ENCODE measurements at regions not wholly inside any gene's neighbourhood (a gene's known extent, or its start where the extent isn't known, plus 50 kb on each side); places are given as distances from the start of the nearest gene placed in this dataset.

DNA sequence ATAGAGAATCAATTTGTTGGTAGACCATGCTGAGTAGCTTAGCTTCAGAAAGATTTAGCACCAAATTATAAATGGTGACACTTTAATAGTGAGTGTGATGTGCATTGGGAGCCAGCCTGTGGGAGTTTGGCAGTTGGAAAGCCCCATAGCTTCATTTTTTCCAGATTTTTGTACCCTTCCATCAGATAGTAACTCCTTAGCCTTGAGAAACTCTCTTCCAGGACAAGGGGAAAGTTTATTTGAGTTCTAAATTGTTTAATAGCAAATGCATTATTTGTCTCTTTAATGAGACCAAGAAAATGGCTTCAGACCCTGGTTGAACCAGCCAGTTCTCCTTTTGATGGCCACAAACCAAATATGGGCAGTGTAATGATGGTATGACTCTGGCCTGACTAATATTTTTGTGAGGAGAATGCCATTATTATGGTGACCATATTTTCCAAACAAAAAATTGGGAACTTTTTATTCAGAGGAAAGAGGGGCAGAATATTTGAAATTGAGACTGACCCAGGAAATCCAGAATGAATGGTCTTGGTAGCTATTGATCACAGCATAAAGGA, 49.8 kb downstream of the PLCE1 start:
- DNase-seq, result no peak

DNA sequence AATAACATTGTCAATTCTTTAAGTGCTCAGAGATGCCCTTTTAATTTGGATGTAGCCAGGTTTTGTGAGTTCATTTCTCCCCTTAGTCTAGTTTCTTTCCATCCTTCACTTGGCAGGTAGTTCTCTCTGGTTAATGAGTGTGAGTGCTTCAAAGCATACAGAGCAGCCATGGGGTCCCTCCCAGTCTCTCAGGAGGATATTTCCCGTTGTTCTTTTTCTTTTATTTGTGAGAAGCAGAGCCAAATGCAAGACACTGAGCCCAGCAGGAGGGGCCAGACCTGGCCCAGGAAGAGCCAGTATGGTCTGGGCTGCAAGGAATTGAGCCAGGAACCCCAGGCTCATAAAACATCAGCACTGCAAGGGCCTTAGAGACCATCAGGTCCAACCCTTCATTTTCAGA, 52.4 kb downstream of the PLCE1 start:
- DNase-seq, result no peak

DNA sequence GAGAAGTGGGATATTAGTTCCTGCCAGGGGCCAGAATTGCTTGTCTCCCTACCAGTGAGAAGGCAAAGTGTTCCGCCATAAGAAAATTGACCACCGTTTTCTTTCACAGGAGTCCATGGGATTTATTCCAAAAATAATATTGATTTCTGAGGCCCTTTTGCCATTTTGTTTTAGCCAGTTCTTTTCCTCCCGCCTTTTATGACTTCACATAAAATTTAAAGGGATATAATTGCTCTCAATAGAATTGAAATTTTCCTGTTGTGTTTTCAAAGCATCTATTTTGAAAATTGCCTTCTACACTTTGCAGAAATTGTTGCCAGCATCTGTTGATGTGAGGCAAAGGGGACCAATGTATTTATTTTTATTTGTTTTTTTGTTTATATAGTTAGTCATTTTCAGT, 53.6 kb downstream of the PLCE1 start:
- no peak for DNase-seq

DNA sequence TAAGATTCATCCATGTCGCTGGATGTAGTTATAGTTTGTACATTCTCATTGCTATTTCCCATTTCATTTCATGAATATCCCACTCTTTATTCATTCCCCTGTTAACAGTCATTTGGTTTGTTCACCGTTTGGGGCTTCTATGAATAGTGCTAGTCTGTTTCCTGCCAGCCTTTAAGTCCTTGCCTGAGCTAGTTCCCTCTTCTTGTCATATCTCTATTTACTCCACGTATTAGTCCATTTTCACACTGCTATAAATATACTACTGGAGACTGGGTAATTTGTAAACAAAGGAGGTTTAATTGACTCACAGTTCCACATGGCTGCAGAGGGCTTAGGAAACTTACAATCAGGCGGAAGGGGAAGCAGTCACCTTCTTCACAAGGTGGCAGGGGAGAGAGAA, 56.2 kb downstream of the PLCE1 start:
- no peak for DNase-seq

DNA sequence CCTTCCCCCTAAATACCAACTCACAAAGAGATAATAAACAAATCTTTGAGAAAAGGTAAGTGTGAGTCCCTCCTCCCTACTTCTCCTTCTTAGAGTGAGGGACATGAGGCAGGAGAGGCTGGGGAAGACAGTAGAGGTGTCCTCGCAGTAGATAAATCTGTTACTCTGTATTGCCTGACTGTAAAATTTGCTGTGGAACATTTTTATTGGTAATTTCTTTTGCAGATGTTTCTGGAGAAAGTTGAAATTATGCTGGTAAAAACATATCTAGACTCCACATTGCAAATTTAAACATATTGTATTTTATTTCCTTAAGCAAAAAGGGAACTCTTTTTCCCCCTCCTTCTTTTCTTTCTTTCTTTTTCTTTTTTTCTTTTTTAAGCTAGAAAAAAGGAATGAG, 58.5 kb downstream of the PLCE1 start:
- DNase-seq, result no peak

DNA sequence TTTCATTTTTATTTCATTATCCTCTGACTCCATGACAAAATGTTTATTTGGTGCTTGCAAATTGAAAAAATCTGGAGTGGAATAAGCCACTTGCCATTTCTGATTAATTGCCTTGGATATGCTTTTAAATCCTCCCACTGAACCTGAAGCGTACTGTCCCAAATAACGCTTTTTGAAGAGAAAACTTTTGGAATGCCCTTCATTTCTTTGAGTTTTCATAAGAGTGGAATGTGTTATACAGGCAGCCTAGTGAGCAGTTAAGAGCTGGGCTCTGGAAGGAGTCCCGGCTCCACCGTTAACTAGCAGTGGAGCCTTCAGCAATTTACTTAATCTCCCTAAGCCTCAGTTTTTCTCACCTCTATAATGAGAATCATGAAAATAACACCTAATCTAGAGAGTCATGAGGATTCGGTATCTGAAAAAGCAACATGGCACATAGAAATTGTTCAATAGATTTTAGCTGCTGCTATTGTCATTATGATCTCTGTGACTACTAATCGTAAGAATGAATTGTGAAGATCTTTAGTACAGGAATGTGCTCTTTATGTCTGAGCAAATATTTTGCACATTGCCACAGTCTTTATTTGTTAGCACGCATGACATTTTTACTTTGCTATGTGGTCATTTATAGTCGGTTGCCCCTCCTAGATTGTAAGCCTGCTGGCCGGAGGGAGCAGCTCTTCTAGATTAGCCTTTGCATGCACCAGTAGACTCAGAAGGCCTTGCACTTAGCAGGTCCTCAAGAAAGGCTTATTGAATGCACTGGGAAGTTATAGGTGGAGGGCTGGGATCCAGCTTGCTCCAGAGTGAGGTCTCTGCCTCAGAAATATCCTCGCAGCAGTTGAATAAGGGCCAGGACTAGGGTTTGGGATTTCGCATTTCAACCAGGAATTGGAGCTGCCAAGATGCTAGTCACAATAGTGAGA, 59.4 kb downstream of the PLCE1 start:
- DNase-seq, result no peak

DNA sequence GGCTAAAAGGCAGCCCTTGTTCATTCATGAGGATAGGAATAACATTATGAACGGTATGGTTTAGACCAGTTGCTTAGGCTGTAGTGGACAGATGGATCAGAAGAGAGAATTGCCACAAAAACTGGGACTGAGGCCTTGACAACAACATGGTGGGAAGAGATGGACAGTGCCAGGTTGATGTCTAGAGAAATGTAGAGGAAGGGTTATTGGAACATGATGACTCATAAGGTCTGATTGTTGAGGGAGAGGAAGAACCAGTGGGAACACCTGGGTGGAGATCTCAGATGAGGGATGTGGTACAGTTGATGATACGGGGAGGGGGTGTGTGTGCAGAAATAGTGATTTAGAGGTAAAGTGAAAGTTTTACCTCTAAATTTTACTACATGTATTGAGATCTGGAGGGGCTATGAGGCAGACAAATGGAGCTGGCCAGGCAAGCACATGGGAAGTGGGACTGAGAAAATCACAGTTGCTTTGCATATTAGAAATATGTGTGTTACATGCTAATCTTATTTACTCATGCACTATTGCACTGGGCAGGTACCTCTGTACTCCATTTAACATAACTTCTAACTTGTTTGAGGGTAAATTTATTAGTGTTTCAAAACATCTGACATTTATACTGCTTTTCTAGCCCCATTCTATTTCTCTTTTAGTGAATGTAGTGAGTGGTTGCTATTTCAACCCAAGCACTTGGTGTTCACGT, 65.6 kb downstream of the PLCE1 start:
- no peak for DNase-seq

DNA sequence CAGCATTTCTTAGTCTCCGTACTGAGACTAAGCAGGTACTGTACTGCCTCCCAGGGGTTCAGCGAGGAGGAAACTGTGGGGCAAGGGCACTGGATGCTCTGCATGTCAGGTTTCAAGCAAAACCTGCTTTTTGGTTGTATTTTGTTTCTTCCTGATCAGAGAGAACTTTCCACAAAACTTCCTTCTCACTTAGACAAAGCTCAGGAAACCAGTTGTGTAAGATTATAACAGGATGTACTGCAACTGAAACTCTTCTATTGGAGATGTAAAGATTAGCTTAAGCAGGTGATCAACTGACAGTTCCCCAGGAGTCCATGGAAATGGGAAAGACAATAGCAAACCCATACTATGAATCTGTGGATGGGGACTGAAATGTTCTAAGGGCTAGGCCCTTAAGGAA, 67.3 kb downstream of the PLCE1 start:
- no peak for DNase-seq

DNA sequence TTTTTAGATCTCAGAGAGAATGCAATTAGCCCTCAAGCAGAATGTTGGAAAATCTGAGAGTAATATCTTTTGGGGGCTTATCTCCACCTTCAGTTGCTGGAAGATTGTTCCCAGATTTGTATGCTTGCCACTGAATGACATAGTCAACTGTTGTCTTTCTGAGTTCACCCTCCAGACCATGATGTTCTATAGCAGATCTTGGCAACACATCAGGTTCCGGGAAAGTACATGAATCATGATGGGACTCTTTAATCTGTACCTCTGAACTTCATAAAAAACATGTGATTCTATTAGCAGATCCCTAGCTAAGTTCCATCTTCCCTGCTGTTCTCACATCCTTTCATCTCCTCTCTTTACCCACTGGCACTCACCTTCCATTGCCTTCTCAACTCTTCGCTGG, 68.9 kb downstream of the PLCE1 start:
- no peak for DNase-seq

DNA sequence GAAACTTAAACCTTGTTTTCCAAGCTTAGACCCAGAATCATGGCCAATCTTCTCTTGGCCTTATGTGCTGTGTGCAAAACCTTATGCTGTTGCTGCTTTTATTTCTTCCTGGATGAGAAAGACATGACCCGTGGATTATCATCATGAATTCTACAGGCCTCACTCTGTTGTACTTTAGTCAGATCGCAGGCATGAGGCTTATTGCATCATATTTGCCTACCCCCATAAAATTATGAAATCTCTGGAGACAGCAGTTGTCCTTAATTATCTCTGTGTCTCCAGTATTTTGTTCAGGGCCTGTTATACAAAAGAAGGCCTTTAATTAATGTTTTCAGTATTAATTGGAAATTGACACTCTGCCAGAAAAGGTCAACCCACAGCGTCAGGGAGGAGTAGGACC, 71.6 kb downstream of the PLCE1 start:
- no peak for DNase-seq

DNA sequence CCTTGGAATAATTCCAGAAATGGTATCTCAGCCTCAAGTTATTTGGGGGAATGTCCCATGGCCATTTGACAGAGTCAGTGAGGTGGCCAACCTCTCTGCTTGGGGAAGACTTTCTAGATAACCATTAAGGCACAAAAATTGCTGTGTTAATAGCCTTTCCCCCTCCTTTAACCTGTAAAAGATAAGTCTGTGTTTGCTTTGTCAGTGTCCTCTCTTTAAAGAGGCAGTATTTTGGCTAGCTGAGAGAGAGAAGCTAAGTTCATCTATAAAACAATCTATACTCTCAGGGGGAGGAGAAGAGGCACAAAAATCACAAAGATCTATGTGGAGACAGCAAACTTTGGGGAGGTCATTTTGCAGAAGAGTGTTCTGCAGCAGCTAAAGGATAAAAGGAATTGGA, 72.1 kb downstream of the PLCE1 start:
- no peak for DNase-seq

DNA sequence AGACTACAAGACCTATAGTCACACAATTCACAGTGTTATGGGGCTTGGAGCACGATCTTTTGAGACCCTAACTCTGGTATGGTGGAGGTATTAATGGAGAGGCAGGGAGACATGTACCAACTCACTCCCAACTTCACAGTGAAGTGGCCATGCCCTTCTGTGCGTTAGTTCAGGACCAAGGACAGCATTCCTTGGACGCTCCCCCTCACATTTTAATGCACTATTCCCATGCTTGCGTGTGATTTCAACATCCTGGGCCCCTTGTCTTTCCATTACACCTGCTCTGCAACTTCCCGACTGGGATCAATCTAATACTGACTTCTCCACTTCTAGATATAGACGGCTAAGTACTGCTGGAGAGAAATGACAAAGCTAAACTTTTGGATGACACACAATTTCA, 72.7 kb downstream of the PLCE1 start:
- no peak for DNase-seq

DNA sequence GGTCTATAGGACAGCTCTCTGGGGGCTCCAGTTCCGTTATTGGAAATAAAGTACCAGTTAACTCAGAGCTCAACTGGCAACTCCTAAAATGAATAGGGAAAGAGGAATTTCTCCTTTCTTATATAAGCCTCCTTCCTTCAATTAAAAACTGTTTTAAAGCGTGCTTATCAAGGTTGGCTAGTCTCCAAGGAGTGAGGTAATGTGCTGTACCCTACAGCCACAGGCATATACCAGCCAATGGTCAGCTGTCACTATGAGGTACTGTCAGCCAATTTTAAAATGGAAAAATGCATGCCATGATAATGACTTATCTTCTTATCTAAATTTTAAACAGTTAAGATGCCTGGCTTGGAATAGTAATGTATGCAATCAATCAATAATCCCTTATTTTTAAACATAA, 76.2 kb downstream of the PLCE1 start:
- DNase-seq, result no peak

DNA sequence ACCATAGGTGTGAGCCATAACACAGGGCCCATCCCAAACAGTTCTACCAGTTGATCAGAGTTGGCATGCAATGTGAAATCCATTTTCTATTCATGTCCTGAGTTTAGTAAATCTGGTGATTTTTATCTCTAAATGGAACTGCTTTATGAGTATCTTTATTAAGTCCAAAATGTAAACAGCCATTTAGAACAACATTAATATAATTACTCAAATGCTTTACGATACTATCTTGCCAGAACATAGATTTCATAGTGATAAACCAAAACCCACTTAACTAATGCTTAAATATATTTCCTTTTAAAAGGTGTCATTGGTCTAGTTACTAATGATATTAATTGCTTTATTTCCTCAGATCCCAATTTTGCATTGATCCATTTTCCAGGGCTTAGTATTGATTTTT, 80.7 kb downstream of the PLCE1 start:
- DNase-seq, result no peak

DNA sequence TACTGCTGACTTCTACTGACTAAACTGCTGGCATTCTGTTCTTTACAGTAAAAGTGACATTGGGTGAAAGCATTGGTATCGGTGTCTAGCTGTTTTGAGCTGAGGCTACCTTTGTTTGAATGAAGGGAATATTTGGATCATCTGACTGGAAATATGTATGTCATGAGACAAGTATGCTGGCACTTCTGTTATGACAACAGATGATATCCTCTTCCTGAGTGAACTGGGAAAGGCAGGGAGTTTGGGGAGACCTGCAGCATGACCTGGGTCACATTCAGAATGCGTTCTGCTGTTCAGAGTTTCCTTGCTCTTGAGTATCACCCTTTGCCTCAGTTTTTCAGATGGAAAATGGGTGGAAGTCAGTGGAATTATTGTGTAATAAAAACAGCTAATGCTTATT, 81.8 kb downstream of the PLCE1 start:
- no peak for DNase-seq

DNA sequence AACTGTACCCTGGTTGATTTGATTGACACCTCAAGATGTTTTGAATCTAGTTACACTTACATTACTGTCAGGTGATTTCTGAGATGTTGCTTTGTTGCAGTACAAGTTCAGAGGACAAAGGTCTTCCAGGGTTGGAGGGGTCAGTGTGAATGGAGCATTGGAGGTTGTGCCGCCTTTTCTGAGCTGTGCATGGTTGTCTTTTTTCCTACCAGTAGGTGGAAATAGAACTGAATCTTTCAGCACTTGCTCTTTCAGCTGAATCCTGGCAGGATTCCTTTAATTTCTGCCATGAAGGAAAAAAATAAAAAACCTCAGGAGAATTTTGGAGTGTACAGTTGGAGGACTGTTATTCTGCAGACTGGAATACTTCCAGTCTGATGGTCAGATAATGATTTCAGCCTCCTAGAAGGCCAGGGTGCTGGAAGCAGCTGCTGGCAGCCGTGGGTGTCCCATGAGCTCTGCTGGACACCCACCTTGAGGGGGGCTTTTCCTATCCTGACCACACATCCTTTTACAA, 82.7 kb downstream of the PLCE1 start:
- no peak for DNase-seq

DNA sequence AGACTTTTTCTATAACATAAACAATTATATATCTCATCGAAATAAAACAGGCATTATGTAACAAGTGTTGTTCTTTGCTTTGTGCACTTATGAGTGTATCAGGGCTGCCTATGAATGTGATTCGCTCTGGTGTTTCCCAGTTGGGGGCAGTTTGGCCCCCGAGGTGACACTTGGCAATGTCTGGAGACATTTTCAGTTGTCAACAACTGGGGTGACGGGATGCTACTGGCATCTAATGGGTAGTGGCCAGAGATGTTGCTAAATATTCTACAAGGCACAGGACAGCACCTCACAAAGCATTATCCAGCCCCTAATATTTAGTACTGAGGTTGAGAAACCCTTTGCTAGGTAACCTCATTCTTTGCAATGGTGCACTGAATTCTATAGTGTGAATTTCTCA, 83.3 kb downstream of the PLCE1 start:
- no peak for DNase-seq

DNA sequence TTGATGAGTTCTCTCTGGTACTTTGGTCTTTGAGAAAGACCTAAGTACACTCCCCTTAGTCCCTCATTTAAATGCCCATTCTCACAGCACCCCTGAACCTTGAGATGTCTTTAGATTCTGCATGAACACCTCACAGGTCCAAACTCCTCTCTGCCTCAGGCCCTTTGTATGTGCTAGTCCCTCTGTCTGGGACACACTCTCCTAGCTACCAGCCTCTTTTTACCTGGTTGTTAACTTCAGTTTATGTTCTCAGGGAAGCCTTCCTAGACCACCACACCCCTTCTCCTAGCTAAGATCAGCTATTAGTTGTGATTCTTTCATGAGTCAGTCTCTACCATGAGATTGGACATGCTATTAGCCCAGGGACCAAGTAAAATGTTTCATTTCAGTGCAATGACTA, 86.4 kb downstream of the PLCE1 start:
- DNase-seq, result no peak

DNA sequence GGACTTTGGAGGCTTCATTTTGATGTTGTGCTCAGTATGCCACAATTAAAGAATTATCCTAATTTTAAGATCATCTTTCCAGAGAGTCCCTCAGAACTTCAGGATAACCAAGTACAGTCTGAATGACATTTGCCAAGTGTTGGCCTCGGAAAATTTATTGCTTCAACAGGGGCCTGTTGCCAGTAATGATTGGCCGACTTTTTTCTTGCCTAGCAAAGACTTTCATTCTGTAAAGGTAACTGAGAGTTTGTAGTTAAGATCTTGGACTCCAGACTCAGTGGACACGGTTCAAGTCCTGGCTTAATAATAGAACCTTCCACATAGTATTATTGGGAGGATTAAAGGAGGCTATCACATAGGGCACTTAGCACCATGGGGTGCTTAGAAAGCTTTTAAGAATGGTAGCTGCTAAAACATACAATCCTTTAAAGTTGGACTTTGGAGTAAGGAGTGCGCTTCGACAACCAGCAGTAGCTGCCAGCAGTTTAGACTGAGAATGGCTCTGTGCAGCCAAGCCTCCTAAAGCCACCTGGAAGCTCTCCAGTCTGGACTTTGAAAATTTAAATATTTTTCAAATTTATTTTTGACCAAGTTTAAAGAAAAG, 90.0 kb downstream of the PLCE1 start:
- DNase-seq, result no peak

DNA sequence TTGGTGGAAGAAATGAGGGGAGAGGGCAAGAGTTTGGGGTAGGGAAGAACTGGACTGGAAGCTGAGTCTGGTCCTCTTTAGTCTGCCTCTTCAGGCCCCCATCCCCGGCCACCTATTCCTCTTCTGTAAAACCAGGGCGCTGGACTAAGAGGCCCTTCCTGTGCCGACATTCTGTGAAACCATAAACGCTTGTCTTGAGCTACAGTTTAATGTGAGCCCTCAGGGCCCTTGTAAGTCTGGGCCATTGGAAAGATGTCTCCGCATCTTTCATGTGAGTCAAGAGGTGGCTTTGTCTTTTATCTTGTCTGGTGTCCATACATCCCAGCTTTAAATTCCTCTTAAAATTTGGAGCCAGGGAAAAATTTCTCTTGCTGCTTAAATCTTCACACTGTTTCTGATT, 90.6 kb downstream of the PLCE1 start:
- DNase-seq, result no peak

DNA sequence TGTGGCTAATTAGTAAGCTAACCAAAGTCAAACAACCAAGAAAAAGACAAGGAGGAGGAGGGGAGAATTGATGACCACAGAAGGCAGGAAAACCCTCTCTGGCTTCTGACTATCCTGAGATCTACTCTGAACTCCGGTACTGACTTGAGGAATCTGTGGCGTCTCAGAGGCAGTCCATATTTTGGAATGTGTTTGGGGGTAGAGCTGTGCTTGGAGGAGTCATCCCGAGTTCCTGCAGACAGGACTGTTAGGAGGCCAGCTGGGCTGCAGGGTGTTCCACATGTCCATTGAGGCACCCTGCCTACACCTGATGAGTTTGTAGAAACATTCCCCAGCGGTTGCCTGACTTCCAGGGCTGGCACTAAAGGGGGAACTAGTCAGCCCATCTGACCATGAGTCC, 91.6 kb downstream of the PLCE1 start:
- no peak for DNase-seq

DNA sequence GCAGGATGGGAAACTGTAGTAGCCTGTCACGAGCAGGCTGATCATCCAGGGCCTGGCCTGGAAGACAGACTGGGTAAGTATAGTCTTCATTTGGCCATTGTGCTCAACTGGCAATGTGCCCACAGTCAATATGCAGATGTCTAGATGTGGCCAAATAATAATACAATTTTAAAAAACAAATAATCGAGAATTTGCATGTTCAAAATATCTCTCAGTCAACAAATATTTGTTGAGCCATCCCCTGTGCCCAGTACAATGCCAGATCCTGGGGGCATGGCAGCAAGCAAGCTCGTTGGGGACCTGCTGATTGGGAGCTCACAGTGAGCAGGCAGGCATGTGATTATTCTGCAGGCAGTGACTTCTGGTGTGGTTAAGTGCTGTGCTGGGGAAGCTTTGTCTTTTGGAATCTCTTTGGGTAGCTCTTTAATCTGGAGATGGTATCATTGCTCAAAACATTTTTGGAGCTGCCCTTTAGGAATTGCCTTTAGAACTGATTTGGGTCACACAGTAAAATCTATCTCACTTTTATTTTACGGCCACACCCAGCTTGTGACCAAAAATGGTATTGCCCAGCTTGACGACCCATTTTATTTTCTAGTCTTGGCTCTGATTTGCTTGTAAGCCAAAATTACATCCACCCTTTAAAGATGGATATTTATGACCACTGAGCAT, 92.2 kb downstream of the PLCE1 start:
- DNase-seq, result no peak

DNA sequence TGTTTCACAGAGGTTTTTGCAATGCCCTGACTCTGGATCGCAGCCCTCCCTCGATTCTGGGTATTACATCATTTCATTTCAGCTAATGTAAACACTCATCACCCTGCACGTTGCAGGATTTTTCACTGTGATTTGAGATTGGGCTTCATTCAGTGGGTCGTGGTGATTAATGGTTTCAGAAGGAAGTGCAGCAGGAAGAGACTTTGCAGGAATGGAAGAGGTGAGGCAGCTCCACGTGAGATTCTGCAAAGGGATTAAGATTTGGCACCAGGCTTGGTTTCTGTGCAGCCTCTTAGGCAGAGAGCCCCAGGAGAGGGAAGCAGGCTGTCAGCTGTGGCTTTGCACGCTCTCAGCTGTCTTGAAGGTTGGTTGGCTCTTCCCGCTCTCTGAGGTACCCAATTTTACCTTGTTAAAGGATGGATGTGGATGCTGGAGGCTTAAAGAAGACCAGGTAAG, 95.2 kb downstream of the PLCE1 start:
- peak in 1 of 2 experiments; percentile 18 for DNase-seq
